ENCODE measurements at regions not wholly inside any gene's neighbourhood (a gene's known extent, or its start where the extent isn't known, plus 50 kb on each side); places are given as distances from the start of the nearest gene placed in this dataset.

GRCh38 chr4:57351731-57352130, 241.5 kb upstream of the IGFBP7 start:
- TF ChIP-seq CTCF (IDR thresholded peaks at IDR 0.05 in 8 of 11, conservative IDR thresholded peaks at IDR 0.05 in 3 of 11) = no peak
- TF ChIP-seq POLR2AphosphoS5 (IDR thresholded peaks at IDR 0.05) = no peak

All from spleen (tissue), 7 donors.